ENCODE measurements at regions not wholly inside any gene's neighbourhood (a gene's known extent, or its start where the extent isn't known, plus 50 kb on each side); places are given as distances from the start of the nearest gene placed in this dataset.

DNA sequence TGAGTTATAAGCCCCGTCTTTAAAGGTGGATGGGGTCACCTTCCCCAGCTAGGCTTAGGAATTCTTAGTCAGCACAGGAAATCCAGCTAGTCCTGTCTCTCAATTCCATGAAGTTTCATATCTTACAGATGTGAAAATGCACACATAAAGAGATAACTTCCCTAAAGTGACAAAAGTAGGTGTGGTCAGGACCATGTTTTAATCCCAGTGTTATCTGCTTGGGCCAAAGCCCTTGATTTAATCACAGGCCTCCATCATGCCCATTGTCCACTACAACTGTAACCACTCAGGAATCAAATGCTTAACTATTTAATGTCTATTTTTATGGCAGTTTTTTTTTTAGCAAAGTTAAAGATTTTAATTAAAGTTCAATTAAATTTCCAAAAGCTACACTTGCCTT is 194.4 kb upstream of the BTG1 start:
- peaks cover 11% of the 10 kb centered on the region for H3K4me1 ChIP-seq
- H3K4me3 ChIP-seq (ENCODE audit: low read depth, low read length), result no peak overlapping the region
- TF ChIP-seq, protein P1, sequence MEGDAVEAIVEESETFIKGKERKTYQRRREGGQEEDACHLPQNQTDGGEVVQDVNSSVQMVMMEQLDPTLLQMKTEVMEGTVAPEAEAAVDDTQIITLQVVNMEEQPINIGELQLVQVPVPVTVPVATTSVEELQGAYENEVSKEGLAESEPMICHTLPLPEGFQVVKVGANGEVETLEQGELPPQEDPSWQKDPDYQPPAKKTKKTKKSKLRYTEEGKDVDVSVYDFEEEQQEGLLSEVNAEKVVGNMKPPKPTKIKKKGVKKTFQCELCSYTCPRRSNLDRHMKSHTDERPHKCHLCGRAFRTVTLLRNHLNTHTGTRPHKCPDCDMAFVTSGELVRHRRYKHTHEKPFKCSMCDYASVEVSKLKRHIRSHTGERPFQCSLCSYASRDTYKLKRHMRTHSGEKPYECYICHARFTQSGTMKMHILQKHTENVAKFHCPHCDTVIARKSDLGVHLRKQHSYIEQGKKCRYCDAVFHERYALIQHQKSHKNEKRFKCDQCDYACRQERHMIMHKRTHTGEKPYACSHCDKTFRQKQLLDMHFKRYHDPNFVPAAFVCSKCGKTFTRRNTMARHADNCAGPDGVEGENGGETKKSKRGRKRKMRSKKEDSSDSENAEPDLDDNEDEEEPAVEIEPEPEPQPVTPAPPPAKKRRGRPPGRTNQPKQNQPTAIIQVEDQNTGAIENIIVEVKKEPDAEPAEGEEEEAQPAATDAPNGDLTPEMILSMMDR (IDR thresholded peaks at IDR 0.05; ENCODE audit: low read depth, low read length), result no peak
- no peaks in the 10 kb centered on the region for H3K9me3 ChIP-seq
- no peak for DNase-seq
- no peaks in the 10 kb centered on the region for H3K27me3 ChIP-seq
- no peaks in the 10 kb centered on the region for H3K36me3 ChIP-seq

DNA sequence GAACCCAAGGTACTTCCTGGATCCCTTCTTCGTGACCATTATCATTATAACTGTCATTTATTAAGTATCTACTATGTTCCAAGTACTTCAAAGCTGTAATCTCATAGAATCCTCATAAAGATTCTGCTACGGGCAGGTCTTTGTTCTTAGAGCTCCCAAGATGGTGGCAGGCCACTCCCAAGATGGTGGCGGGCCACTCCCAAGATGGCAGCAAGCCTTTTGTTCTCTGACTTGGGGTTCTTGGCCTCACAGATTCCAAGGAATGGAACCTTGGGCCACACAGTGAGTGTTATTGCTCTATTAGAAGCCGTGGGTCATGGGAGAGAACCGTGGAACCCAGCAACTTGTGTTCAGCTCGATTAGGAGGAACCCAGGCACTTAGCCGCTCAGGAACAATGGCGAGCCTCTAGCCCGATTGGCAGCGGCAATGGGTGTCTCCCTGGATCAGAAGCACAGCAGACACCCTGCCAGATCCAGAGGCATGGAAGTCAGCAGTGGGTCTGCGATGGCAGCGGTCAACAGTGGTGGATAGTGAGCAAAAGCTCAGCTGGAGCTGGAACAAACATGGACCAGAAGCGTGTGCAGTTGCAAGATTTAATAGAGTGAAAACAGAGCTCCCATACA is 193.7 kb upstream of the BTG1 start:
- Histone ChIP-seq H3K9me3 (no peaks in the 10 kb centered on the region), H3K4me3 (ENCODE audit: low read depth, low read length) (no peak overlapping the region), H3K27me3 (no peaks in the 10 kb centered on the region), H3K36me3 (no peaks in the 10 kb centered on the region), H3K4me1 (peaks cover 11% of the 10 kb centered on the region)
- TF ChIP-seq, protein P1 (IDR thresholded peaks at IDR 0.05; ENCODE audit: low read depth, low read length), result no peak
- DNase-seq, result no peak

DNA sequence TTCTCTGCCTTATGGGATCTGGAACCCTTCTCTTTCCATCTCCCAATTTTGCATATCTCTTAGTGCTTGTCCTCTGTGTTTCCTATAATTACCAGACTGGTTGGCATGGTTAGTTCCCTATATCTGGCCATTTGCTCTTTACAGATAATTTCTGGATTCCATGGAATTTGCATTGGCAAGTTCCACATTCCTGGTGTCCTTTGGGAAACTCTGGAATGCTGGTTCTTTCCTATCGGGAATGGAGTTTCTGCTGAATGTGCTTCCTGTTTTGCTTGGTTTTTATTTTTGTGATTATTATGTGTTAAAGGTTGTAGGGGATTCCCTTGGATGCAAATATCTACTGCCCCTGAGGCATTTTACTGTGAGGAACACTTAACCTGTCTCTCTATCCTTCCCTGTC is 193.0 kb upstream of the BTG1 start:
- H3K4me3 ChIP-seq (ENCODE audit: low read depth, low read length), result no peak overlapping the region
- H3K36me3 ChIP-seq, result no peaks in the 10 kb centered on the region
- H3K27me3 ChIP-seq, result no peaks in the 10 kb centered on the region
- TF ChIP-seq, protein P1 (IDR thresholded peaks at IDR 0.05; ENCODE audit: low read depth, low read length), result no peak
- DNase-seq, result no peak
- peaks cover 11% of the 10 kb centered on the region for H3K4me1 ChIP-seq
- H3K9me3 ChIP-seq, result no peaks in the 10 kb centered on the region

DNA sequence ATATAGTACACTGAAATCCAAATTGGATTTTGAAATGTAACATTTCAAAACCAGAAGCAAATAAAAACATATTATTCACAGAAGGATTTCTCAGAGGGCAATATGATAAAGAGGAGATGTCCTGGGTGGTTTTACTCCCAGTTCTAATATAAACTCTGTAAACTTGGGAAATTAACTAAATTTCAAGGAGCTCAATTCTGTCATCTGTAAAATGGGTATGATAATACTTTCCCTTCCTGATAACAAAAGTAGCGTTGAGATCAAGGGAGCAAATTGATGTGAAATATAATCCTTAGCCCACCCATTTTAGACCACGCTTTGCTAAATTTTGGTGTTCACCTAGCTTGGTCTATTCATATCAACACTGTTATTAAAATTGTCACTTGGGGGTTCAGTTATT is 192.5 kb upstream of the BTG1 start:
- H3K36me3 ChIP-seq, result no peaks in the 10 kb centered on the region
- DNase-seq, result no peak
- no peak overlapping the region for H3K4me3 ChIP-seq (ENCODE audit: low read depth, low read length)
- H3K4me1 ChIP-seq, result peaks cover 11% of the 10 kb centered on the region
- H3K9me3 ChIP-seq, result no peaks in the 10 kb centered on the region
- TF ChIP-seq, protein P1 (IDR thresholded peaks at IDR 0.05; ENCODE audit: low read depth, low read length), result no peak
- H3K27me3 ChIP-seq, result no peaks in the 10 kb centered on the region

DNA sequence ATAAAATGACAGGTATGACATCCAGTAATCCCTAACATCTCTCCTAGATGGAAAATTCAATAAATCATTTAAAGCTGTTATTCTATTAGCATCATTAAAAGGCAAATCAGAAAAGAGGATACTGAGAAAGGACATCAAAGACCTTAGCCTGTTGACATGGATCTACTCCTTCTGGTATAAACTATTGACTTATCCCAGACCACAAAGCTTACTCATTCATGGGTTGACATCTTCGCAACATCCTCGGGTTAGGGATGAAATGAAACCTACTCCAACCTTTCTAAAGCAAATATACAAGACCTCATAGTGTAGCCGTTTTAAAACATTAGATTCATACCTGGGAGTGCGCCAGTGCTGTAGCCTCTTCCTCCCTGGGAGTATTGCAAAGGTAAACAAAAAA is 191.5 kb upstream of the BTG1 start:
- DNase-seq, result no peak
- TF ChIP-seq, protein P1 (IDR thresholded peaks at IDR 0.05; ENCODE audit: low read depth, low read length), result no peak
- Histone ChIP-seq H3K36me3 (no peaks in the 10 kb centered on the region), H3K9me3 (no peaks in the 10 kb centered on the region), H3K4me3 (ENCODE audit: low read depth, low read length) (no peak overlapping the region), H3K4me1 (peaks cover 11% of the 10 kb centered on the region), H3K27me3 (no peaks in the 10 kb centered on the region)

DNA sequence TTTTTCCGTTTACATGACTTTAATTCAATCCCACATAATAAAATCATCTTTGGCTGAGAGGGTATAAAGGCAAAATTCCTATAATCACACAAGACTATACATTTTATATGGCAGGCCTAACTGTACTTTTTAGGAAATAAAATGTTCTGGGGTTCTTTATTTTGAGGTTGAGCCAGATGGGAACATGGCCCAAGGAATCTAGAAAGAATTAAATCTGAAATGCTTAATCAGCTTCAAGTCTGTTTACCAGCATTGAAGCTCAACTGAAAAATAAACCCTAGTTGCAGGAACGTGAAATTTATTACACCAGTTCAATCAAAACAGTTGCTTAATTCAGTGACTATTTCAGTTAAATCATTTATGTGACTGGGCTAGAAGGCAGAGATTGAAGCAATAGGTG is 191.0 kb upstream of the BTG1 start:
- TF ChIP-seq, protein P1 (IDR thresholded peaks at IDR 0.05; ENCODE audit: low read depth, low read length), result no peak
- H3K36me3 ChIP-seq, result no peaks in the 10 kb centered on the region
- H3K4me1 ChIP-seq, result peaks cover 11% of the 10 kb centered on the region
- no peak overlapping the region for H3K4me3 ChIP-seq (ENCODE audit: low read depth, low read length)
- H3K9me3 ChIP-seq, result no peaks in the 10 kb centered on the region
- no peak for DNase-seq
- no peaks in the 10 kb centered on the region for H3K27me3 ChIP-seq

All from BE2C (cell line).